ENCODE measurements at regions not wholly inside any gene's neighbourhood (a gene's known extent, or its start where the extent isn't known, plus 50 kb on each side); places are given as distances from the start of the nearest gene placed in this dataset.
"Not testable (repeated sequence)": the region's sequence is repeated elsewhere in the genome, so short reads cannot be mapped to it uniquely, and the experiment has no call there.

GRCh38 chr17:27944546-27945332, 51.6 kb upstream of the LYRM9 start:
- DNase-seq: no peak

- no peak for DNase-seq
Observed at GRCh38 chr17:27945333-27945616, 52.1 kb upstream of the LYRM9 start.

GRCh38 chr17:27945953-27946352, 52.8 kb upstream of the LYRM9 start:
- DNase-seq: no peak

- DNase-seq: peak; percentile 17
Observed at GRCh38 chr17:27946513-27946912, 53.3 kb upstream of the LYRM9 start.

- no peak for DNase-seq
Observed at GRCh38 chr17:27947005-27947406, 53.8 kb upstream of the LYRM9 start.

GRCh38 chr17:27949304-27949703, 56.1 kb upstream of the LYRM9 start:
- DNase-seq: no peak

- DNase-seq: not testable (repeated sequence)
Observed at GRCh38 chr17:27950225-27950624, 57.1 kb upstream of the LYRM9 start.

GRCh38 chr17:27950995-27951394, 57.8 kb upstream of the LYRM9 start:
- DNase-seq: no peak

GRCh38 chr17:27951872-27952271, 58.7 kb upstream of the LYRM9 start:
- peak; percentile 20 for DNase-seq

GRCh38 chr17:27952366-27952765, 59.2 kb upstream of the LYRM9 start:
- DNase-seq: no peak

- DNase-seq: no peak
Observed at GRCh38 chr17:27954548-27955495, 61.7 kb upstream of the LYRM9 start.

- no peak for DNase-seq
Observed at GRCh38 chr17:27956601-27957445, 63.7 kb upstream of the LYRM9 start.

- DNase-seq: not testable (repeated sequence)
Observed at GRCh38 chr17:27957446-27957793, 64.3 kb upstream of the LYRM9 start.

- no peak for DNase-seq
Observed at GRCh38 chr17:27958708-27959381, 65.7 kb upstream of the LYRM9 start.

GRCh38 chr17:27959382-27959709, 66.2 kb upstream of the LYRM9 start:
- no peak for DNase-seq

- DNase-seq: no peak
Observed at GRCh38 chr17:27960183-27960849, 67.2 kb upstream of the LYRM9 start.

GRCh38 chr17:27962581-27962980, 69.4 kb upstream of the LYRM9 start:
- not testable (repeated sequence) for DNase-seq

- no peak for DNase-seq
Observed at GRCh38 chr17:27965224-27965623, 72.1 kb upstream of the LYRM9 start.

- no peak for DNase-seq
Observed at GRCh38 chr17:27968206-27968732, 74.2 kb upstream of the NLK start.

GRCh38 chr17:27970587-27970986, 71.9 kb upstream of the NLK start:
- no peak for DNase-seq

GRCh38 chr17:27973258-27974044, 69.0 kb upstream of the NLK start:
- no peak for DNase-seq

All from suppressor macrophage treated with lipopolysaccharide for 4 hours (primary cell).